ENCODE measurements at regions not wholly inside any gene's neighbourhood (a gene's known extent, or its start where the extent isn't known, plus 50 kb on each side); places are given as distances from the start of the nearest gene placed in this dataset.

GRCh38 chr10:3613318-3613717, 171.7 kb downstream of the KLF6 start:
- Mint-ChIP-seq H3K4me1 (no peaks in the 10 kb centered on the region), H3K27ac (no peak overlapping the region), H3K9me3 (peaks cover 18 to 28% (median 24%) of the 10 kb centered on the region in 3 donors), H3K27me3 (peaks cover 2% of the 10 kb centered on the region), H3K36me3 (peaks cover 2% of the 10 kb centered on the region), H3K4me3 (no peak overlapping the region)

- H3K27ac Mint-ChIP-seq, result no peak overlapping the region
- H3K9me3 Mint-ChIP-seq, result peaks cover 20 to 33% (median 30%) of the 10 kb centered on the region in 3 donors
- H3K27me3 Mint-ChIP-seq, result peaks cover 2% of the 10 kb centered on the region
- H3K4me1 Mint-ChIP-seq, result no peaks in the 10 kb centered on the region
- peaks cover 4% of the 10 kb centered on the region for H3K36me3 Mint-ChIP-seq
- no peak overlapping the region for H3K4me3 Mint-ChIP-seq
Measured at GRCh38 chr10:3612183-3613001, 172.6 kb downstream of the KLF6 start.

- H3K4me1 Mint-ChIP-seq, result no peaks in the 10 kb centered on the region
- H3K27ac Mint-ChIP-seq, result peak overlapping the region in 1 of 3 donors; percentile 54
- H3K4me3 Mint-ChIP-seq, result no peak overlapping the region
- peaks cover 2% of the 10 kb centered on the region for H3K27me3 Mint-ChIP-seq
- H3K36me3 Mint-ChIP-seq, result peaks cover 4% of the 10 kb centered on the region
- H3K9me3 Mint-ChIP-seq, result peaks cover 18 to 39% (median 33%) of the 10 kb centered on the region in 3 donors
Measured at GRCh38 chr10:3606309-3606708, 178.7 kb downstream of the KLF6 start.

GRCh38 chr10:3605882-3606281, 179.1 kb downstream of the KLF6 start:
- no peak overlapping the region for H3K27ac Mint-ChIP-seq

GRCh38 chr10:3595736-3596135, 189.3 kb downstream of the KLF6 start:
- Mint-ChIP-seq H3K4me1 (no peaks in the 10 kb centered on the region), H3K36me3 (peaks cover 6% of the 10 kb centered on the region), H3K27me3 (peaks cover 7% of the 10 kb centered on the region), H3K4me3 (peak overlapping the region in 1 of 4 donors; percentile 13), H3K27ac (no peak overlapping the region), H3K9me3 (peaks cover 0 to 2% (median 0%) of the 10 kb centered on the region in 3 donors)

More at GRCh38 chr10:3605882-3606281, 179.1 kb downstream of the KLF6 start:
- Mint-ChIP-seq H3K27me3 (peaks cover 2% of the 10 kb centered on the region), H3K4me3 (peak overlapping the region in 1 of 4 donors; percentile 13), H3K4me1 (no peaks in the 10 kb centered on the region), H3K36me3 (peaks cover 4% of the 10 kb centered on the region), H3K9me3 (peaks cover 14 to 35% (median 29%) of the 10 kb centered on the region in 3 donors)

GRCh38 chr10:3593611-3594010, 191.4 kb downstream of the KLF6 start:
- no peak overlapping the region for H3K27ac Mint-ChIP-seq
- no peaks in the 10 kb centered on the region for H3K4me1 Mint-ChIP-seq
- H3K36me3 Mint-ChIP-seq, result peaks cover 6% of the 10 kb centered on the region
- peaks cover 0 to 2% (median 0%) of the 10 kb centered on the region in 3 donors for H3K9me3 Mint-ChIP-seq
- H3K27me3 Mint-ChIP-seq, result peaks cover 2% of the 10 kb centered on the region
- no peak overlapping the region for H3K4me3 Mint-ChIP-seq

GRCh38 chr10:3592424-3592823, 192.6 kb downstream of the KLF6 start:
- H3K4me3 Mint-ChIP-seq, result no peak overlapping the region
- H3K9me3 Mint-ChIP-seq, result peaks cover 0 to 2% (median 0%) of the 10 kb centered on the region in 3 donors
- peaks cover 6% of the 10 kb centered on the region for H3K36me3 Mint-ChIP-seq
- no peak overlapping the region for H3K27ac Mint-ChIP-seq
- peaks cover 2% of the 10 kb centered on the region for H3K27me3 Mint-ChIP-seq
- H3K4me1 Mint-ChIP-seq, result no peaks in the 10 kb centered on the region

- H3K4me1 Mint-ChIP-seq, result no peaks in the 10 kb centered on the region
- H3K36me3 Mint-ChIP-seq, result no peaks in the 10 kb centered on the region
- no peak overlapping the region for H3K4me3 Mint-ChIP-seq
- no peaks in the 10 kb centered on the region for H3K9me3 Mint-ChIP-seq
- H3K27me3 Mint-ChIP-seq, result peaks cover 2% of the 10 kb centered on the region
- H3K27ac Mint-ChIP-seq, result no peak overlapping the region
Measured at GRCh38 chr10:3588816-3589215, 196.2 kb downstream of the KLF6 start.

- H3K36me3 Mint-ChIP-seq, result no peaks in the 10 kb centered on the region
- H3K4me3 Mint-ChIP-seq, result no peak overlapping the region
- no peak overlapping the region for H3K27ac Mint-ChIP-seq
- no peaks in the 10 kb centered on the region for H3K4me1 Mint-ChIP-seq
- H3K9me3 Mint-ChIP-seq, result no peaks in the 10 kb centered on the region
- peaks cover 2% of the 10 kb centered on the region for H3K27me3 Mint-ChIP-seq
Measured at GRCh38 chr10:3588346-3588745, 196.7 kb downstream of the KLF6 start.

- no peaks in the 10 kb centered on the region for H3K9me3 Mint-ChIP-seq
- H3K27me3 Mint-ChIP-seq, result peaks cover 2% of the 10 kb centered on the region
- H3K4me3 Mint-ChIP-seq, result no peak overlapping the region
- no peak overlapping the region for H3K27ac Mint-ChIP-seq
- no peaks in the 10 kb centered on the region for H3K4me1 Mint-ChIP-seq
- no peaks in the 10 kb centered on the region for H3K36me3 Mint-ChIP-seq
Measured at GRCh38 chr10:3584926-3585784, 199.9 kb downstream of the KLF6 start.

- Mint-ChIP-seq H3K4me1 (peaks cover 3 to 10% (median 6%) of the 10 kb centered on the region in 3 donors), H3K36me3 (no peaks in the 10 kb centered on the region), H3K9me3 (peaks cover 0 to 2% (median 0%) of the 10 kb centered on the region in 3 donors), H3K4me3 (no peak overlapping the region), H3K27me3 (peaks cover 8% of the 10 kb centered on the region), H3K27ac (peak overlapping the region in 1 of 3 donors; percentile 31)
Measured at GRCh38 chr10:3580565-3580964, 204.4 kb downstream of the KLF6 start.

GRCh38 chr10:3579845-3580244, 205.2 kb downstream of the KLF6 start:
- Mint-ChIP-seq H3K9me3 (peaks cover 0 to 2% (median 0%) of the 10 kb centered on the region in 3 donors), H3K36me3 (no peaks in the 10 kb centered on the region), H3K4me3 (no peak overlapping the region), H3K27me3 (peaks cover 8% of the 10 kb centered on the region), H3K27ac (no peak overlapping the region), H3K4me1 (peaks cover 3 to 10% (median 7%) of the 10 kb centered on the region in 3 donors)

- H3K9me3 Mint-ChIP-seq, result peaks cover 0 to 2% (median 0%) of the 10 kb centered on the region in 3 donors
- peaks cover 6% of the 10 kb centered on the region for H3K27me3 Mint-ChIP-seq
- H3K4me3 Mint-ChIP-seq, result no peak overlapping the region
- H3K27ac Mint-ChIP-seq, result no peak overlapping the region
- peaks cover 3 to 10% (median 7%) of the 10 kb centered on the region in 3 donors for H3K4me1 Mint-ChIP-seq
- no peaks in the 10 kb centered on the region for H3K36me3 Mint-ChIP-seq
Measured at GRCh38 chr10:3578682-3579081, 206.3 kb downstream of the KLF6 start.

- peaks cover 3 to 10% (median 7%) of the 10 kb centered on the region in 3 donors for H3K4me1 Mint-ChIP-seq
- H3K9me3 Mint-ChIP-seq, result peaks cover 0 to 2% (median 0%) of the 10 kb centered on the region in 3 donors
- H3K27ac Mint-ChIP-seq, result no peak overlapping the region
- H3K27me3 Mint-ChIP-seq, result peaks cover 6% of the 10 kb centered on the region
- H3K36me3 Mint-ChIP-seq, result no peaks in the 10 kb centered on the region
- no peak overlapping the region for H3K4me3 Mint-ChIP-seq
Measured at GRCh38 chr10:3578159-3578558, 206.8 kb downstream of the KLF6 start.

- peaks cover 2 to 5% (median 2%) of the 10 kb centered on the region in 3 donors for H3K4me1 Mint-ChIP-seq
- no peak overlapping the region for H3K4me3 Mint-ChIP-seq
- no peaks in the 10 kb centered on the region for H3K36me3 Mint-ChIP-seq
- peaks cover 0 to 2% (median 0%) of the 10 kb centered on the region in 3 donors for H3K9me3 Mint-ChIP-seq
- peak overlapping the region in 1 of 3 donors; percentile 31 for H3K27ac Mint-ChIP-seq
- peaks cover 6% of the 10 kb centered on the region for H3K27me3 Mint-ChIP-seq
Measured at GRCh38 chr10:3574451-3574850, 210.6 kb downstream of the KLF6 start.
